Activated CD8-positive, alpha-beta T cell treated with anti-CD3 and anti-CD28 coated beads for 36 hours (primary cell): ENCODE measurements at regions not wholly inside any gene's neighbourhood (a gene's known extent, or its start where the extent isn't known, plus 50 kb on each side); places are given as distances from the start of the nearest gene placed in this dataset.

Source experiments
- ATAC-seq: fragments of 200-7000 bp; cut with Tn5 transposase; one replicate; pipeline ENCODE4 v1.10.0; 2021; ENCODE audit warnings: mild to moderate bottlenecking, moderate library complexity
- CTCF ChIA-PET: fragments of 350-600 bp; sonication (Branson Sonifier 250); formaldehyde crosslinking; loops from one replicate; lab custom pipeline; 2021; ENCODE audit warnings: antibody characterized with exemption; lab: Charles Lee
- POLR2A ChIA-PET: fragments of 350-600 bp; sonication (Branson Sonifier 250); formaldehyde crosslinking; loops from one replicate; lab custom pipeline; 2021; ENCODE audit warnings: antibody characterized with exemption; lab: Charles Lee
- DNase-seq: peaks from one replicate; pipeline ENCODE4 v3.0.0-alpha.2; 2020
- H3K27ac Mint-ChIP-seq: one replicate; pipeline ENCODE4 v1.8.0; 2021; ENCODE audit warnings: mild to moderate bottlenecking, mixed read lengths
- H3K27me3 Mint-ChIP-seq: one replicate; pipeline ENCODE4 v1.8.0; 2021; ENCODE audit warnings: mixed read lengths
- H3K36me3 Mint-ChIP-seq: one replicate; pipeline ENCODE4 v1.8.0; 2021; ENCODE audit warnings: low read depth, mixed read lengths
- H3K4me1 Mint-ChIP-seq: one replicate; pipeline ENCODE4 v1.8.0; 2021; ENCODE audit warnings: low read depth, mixed read lengths
- H3K4me3 Mint-ChIP-seq: one replicate; pipeline ENCODE4 v1.8.0; 2021; ENCODE audit warnings: mild to moderate bottlenecking, moderate library complexity, mixed read lengths
- H3K9me3 Mint-ChIP-seq: one replicate; pipeline ENCODE4 v1.8.0; 2021; ENCODE audit warnings: mixed read lengths
- intact Hi-C: fragments of 100-400 bp; cut with micrococcal nuclease; formaldehyde crosslinking; loops from one replicate; pipeline ENCODE4 v1.10.0; 2022
- TF ChIP-seq, protein P1 (sequence below): fragments of 200-600 bp; IDR thresholded peaks from one replicate; pipeline ENCODE4 v1.8.0; 2022; ENCODE audit warnings: antibody characterized with exemption, mild to moderate bottlenecking

DNA sequence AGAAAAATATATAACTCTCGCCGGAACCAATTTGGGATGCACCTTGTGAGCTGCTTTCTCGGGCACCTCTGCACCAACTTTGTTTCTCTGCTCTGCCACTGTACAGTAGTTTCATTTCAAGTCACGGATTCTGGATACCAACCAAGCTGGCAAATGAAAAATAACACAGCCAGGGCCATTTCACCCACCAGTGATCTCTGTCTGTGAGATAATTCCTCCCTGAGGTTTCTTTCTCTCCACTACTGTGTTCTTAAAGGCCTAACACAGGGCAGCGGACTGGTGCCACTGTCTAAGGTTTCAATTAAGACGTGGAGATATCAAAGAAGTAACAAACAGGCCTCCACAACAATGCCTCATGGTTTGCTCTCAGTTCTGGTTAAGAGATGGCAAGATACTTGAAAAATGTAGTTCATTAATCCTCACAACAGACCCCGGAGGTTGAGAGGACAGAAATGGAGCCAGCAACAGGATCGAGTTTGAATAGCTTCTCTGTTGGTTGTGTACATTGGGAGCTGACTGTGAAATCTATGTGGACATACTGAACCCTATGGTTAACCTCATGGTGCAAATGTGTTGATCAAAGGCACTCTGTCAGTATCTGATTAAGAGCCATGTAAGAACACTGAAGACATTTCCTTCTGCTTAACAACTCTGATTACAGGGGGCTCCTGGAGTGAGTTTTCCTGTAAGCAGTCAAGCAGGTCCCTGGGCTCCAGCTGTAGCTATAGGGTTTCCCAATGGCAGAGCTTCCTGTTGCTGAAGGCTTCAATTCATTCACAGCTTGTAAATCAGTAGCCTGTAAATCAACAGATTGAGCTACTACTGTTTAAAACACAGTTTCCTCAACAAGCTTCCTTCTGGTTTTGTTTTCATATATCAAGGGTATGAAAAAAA is 470.5 kb downstream of the EPHA3 start:
- ATAC-seq: no peak
- Mint-ChIP-seq H3K27ac (no peak overlapping the region), H3K4me1 (no peaks in the 10 kb centered on the region), H3K36me3 (no peaks in the 10 kb centered on the region), H3K9me3 (peaks cover 5% of the 10 kb centered on the region), H3K4me3 (no peak overlapping the region), H3K27me3 (no peaks in the 10 kb centered on the region)
- no peak for DNase-seq
- ChIA-PET CTCF (no interaction called here), POLR2A (no interaction called here)
- TF ChIP-seq, protein P1, sequence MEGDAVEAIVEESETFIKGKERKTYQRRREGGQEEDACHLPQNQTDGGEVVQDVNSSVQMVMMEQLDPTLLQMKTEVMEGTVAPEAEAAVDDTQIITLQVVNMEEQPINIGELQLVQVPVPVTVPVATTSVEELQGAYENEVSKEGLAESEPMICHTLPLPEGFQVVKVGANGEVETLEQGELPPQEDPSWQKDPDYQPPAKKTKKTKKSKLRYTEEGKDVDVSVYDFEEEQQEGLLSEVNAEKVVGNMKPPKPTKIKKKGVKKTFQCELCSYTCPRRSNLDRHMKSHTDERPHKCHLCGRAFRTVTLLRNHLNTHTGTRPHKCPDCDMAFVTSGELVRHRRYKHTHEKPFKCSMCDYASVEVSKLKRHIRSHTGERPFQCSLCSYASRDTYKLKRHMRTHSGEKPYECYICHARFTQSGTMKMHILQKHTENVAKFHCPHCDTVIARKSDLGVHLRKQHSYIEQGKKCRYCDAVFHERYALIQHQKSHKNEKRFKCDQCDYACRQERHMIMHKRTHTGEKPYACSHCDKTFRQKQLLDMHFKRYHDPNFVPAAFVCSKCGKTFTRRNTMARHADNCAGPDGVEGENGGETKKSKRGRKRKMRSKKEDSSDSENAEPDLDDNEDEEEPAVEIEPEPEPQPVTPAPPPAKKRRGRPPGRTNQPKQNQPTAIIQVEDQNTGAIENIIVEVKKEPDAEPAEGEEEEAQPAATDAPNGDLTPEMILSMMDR: no peak
- intact Hi-C loops: no loop called here

GRCh38 chr3:89580859-89581258 is 473.4 kb downstream of the EPHA3 start:
- Mint-ChIP-seq H3K27me3 (no peaks in the 10 kb centered on the region), H3K36me3 (no peaks in the 10 kb centered on the region), H3K4me1 (no peaks in the 10 kb centered on the region), H3K9me3 (peaks cover 6% of the 10 kb centered on the region), H3K27ac (no peak overlapping the region), H3K4me3 (no peak overlapping the region)
- no peak for ATAC-seq
- TF ChIP-seq, protein P1: no peak
- CTCF ChIA-PET: no interaction called here
- DNase-seq: no peak
- POLR2A ChIA-PET: no interaction called here
- intact Hi-C loops: no loop called here

- H3K36me3 Mint-ChIP-seq: no peaks in the 10 kb centered on the region
- H3K27me3 Mint-ChIP-seq: no peaks in the 10 kb centered on the region
- ATAC-seq (no peak), DNase-seq (no peak)
- H3K4me1 Mint-ChIP-seq: no peaks in the 10 kb centered on the region
- no peak overlapping the region for H3K27ac Mint-ChIP-seq
- H3K9me3 Mint-ChIP-seq: peaks cover 13% of the 10 kb centered on the region
- H3K4me3 Mint-ChIP-seq: no peak overlapping the region
- ChIA-PET CTCF (no interaction called here), POLR2A (no interaction called here)
- TF ChIP-seq, protein P1: no peak
- intact Hi-C loops: no loop called here
Measured at GRCh38 chr3:89584398-89584797, 477.0 kb downstream of the EPHA3 start.

DNA sequence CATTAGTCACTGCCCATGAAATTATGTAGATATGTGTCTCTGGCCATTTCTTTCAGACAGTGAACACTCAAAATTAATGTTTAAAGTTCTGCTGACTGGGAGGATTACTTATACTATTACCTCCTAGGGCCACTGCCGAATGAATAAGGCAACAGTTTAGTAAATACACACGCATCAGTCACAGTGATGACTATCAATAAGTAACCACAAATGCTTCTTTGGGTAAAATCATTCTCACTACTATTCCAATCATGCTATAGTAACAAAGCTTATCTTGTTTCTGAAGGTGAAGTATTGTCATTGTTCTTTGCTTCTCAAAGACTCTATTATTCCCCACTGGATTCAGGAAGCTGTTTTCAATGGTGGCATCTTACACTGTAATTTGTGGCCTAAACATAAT is 478.8 kb downstream of the EPHA3 start:
- H3K4me3 Mint-ChIP-seq: no peak overlapping the region
- CTCF ChIA-PET: no interaction called here
- H3K27ac Mint-ChIP-seq: no peak overlapping the region
- TF ChIP-seq, protein P1: no peak
- DNase-seq: no peak
- no peaks in the 10 kb centered on the region for H3K4me1 Mint-ChIP-seq
- peaks cover 13% of the 10 kb centered on the region for H3K9me3 Mint-ChIP-seq
- no peak for ATAC-seq
- no peaks in the 10 kb centered on the region for H3K27me3 Mint-ChIP-seq
- POLR2A ChIA-PET: no interaction called here
- intact Hi-C loops: no loop called here
- no peaks in the 10 kb centered on the region for H3K36me3 Mint-ChIP-seq

GRCh38 chr3:89586676-89587075 is 479.3 kb downstream of the EPHA3 start:
- Mint-ChIP-seq H3K9me3 (peaks cover 13% of the 10 kb centered on the region), H3K27me3 (no peaks in the 10 kb centered on the region), H3K4me3 (no peak overlapping the region), H3K36me3 (no peaks in the 10 kb centered on the region), H3K4me1 (no peaks in the 10 kb centered on the region), H3K27ac (no peak overlapping the region)
- CTCF ChIA-PET: no interaction called here
- intact Hi-C loops: no loop called here
- DNase-seq (no peak), ATAC-seq (no peak)
- POLR2A ChIA-PET: no interaction called here
- TF ChIP-seq, protein P1: no peak
